HepG2 (cell line): ENCODE measurements at regions not wholly inside any gene's neighbourhood (a gene's known extent, or its start where the extent isn't known, plus 50 kb on each side); places are given as distances from the start of the nearest gene placed in this dataset.

Source experiments
- ATAC-seq: fragments of 200-7000 bp; cut with Tn5 transposase; 3 replicates; pipeline ENCODE4 v1.9.1; 2020; ENCODE audit warnings: mild to moderate bottlenecking, moderate library complexity
- BruUV-seq: library from RNA; stranded (reverse); fragments of 400-500 nt; replicated peaks from 2 replicates; lab custom pipeline; 2021; lab: Mats Ljungman, UMichigan
- CTCF ChIA-PET: fragments of 300-600 bp; formaldehyde crosslinking; extraction: SDS; loops from one replicate; lab custom pipeline; 2021; ENCODE audit warnings: low total read pairs, inconsistent platforms, low intra/inter-chr PET ratio; lab: Yijun Ruan, JAX
- POLR2A ChIA-PET: fragments of 350-600 bp; sonication (Branson Sonifier 250); formaldehyde crosslinking; loops from one replicate; lab custom pipeline; 2020; ENCODE audit warnings: antibody characterized with exemption, inconsistent platforms; lab: Yijun Ruan, JAX
- DNase-seq: peaks from one replicate; pipeline ENCODE4 v3.0.0-alpha.2; 2015; ENCODE audit warnings: low spot score
- FAIRE-seq: peaks from 3 replicates; lab custom pipeline; 2011; peaks lifted over from hg19 to GRCh38; lab: Jason Lieb, UNC
- H2AFZ ChIP-seq: one replicate; pipeline ENCODE4 v1.6.1; 2011; ENCODE audit warnings: low read length, inconsistent platforms
- H3K27ac ChIP-seq: fragments of 300-600 bp; 3 replicates; pipeline ENCODE4 v1.8.0; 2011; ENCODE audit warnings: mixed run types, mild to moderate bottlenecking, mixed read lengths, low read length, inconsistent platforms; ENCODE audit not compliant: insufficient read depth; ENCODE audit errors: extremely low read length
- H3K27me3 ChIP-seq, 2 experiments: fragments of 200-600 bp in 1 of 2; 2 replicates in 1 of 2; 3 replicates in 1 of 2; pipeline versions ENCODE4 v1.6.0 to v1.8.0; 2011; ENCODE audit warnings: low read length in 2 of 2, mild to moderate bottlenecking in 2 of 2, moderate library complexity in 2 of 2, inconsistent platforms in 1 of 2; ENCODE audit not compliant: insufficient read depth in 2 of 2, control insufficient read depth in 1 of 2
- H3K36me3 ChIP-seq, 2 experiments: fragments of 200-600 bp in 1 of 2; replicated peaks in 1 of 2; 2 replicates in 1 of 2; 3 replicates in 1 of 2; pipeline versions ENCODE4 v1.5.1 to v1.8.0; 2011; ENCODE audit warnings: low read length in 2 of 2, inconsistent platforms in 1 of 2; ENCODE audit not compliant: insufficient read depth in 2 of 2, control insufficient read depth in 1 of 2
- H3K4me1 ChIP-seq: 2 replicates; pipeline ENCODE4 v1.5.1; 2012; ENCODE audit warnings: low read length, inconsistent platforms; ENCODE audit not compliant: insufficient read depth
- H3K4me2 ChIP-seq: 2 replicates; pipeline ENCODE4 v1.6.0; 2011; ENCODE audit warnings: low read depth, low read length, inconsistent platforms
- H3K4me3 ChIP-seq, 3 experiments: fragments of 200-600 bp in 1 of 3; sonication (generic), shearing (Covaris generic) in 1 of 3; replicated peaks in 1 of 3; 2 replicates each; pipeline ENCODE4 v1.5.1; 2011 to 2016; ENCODE audit warnings: low read length in 3 of 3, inconsistent platforms in 2 of 3, low read depth in 2 of 3, mild to moderate bottlenecking in 2 of 3, control low read depth in 1 of 3, mixed read lengths in 1 of 3; ENCODE audit not compliant: insufficient read depth in 1 of 3
- H3K79me2 ChIP-seq: one replicate; pipeline ENCODE4 v1.6.1; 2011; ENCODE audit warnings: low read length, inconsistent platforms; ENCODE audit not compliant: insufficient read depth
- H3K9ac ChIP-seq: 2 replicates; pipeline ENCODE4 v1.6.0; 2011; ENCODE audit warnings: mild to moderate bottlenecking, low read depth, low read length, inconsistent platforms; ENCODE audit not compliant: insufficient read depth
- H3K9me3 ChIP-seq: 2 replicates; pipeline ENCODE4 v1.5.1; 2012; ENCODE audit warnings: mild to moderate bottlenecking, low read length
- H4K20me1 ChIP-seq: 2 replicates; pipeline ENCODE4 v1.6.0; 2011; ENCODE audit warnings: inconsistent platforms, mild to moderate bottlenecking, low read length, moderate library complexity; ENCODE audit not compliant: insufficient read depth
- HDAC1 ChIP-seq: sonication (generic); formaldehyde crosslinking; IDR thresholded peaks from 2 replicates; pipeline ENCODE4 v1.5.1; 2020; ENCODE audit warnings: mild to moderate bottlenecking, missing genetic modification reagents
- HNRNPL ChIP-seq: fragments of 200-400 bp; formaldehyde crosslinking; IDR thresholded peaks from 2 replicates; pipeline ENCODE4 v1.6.1; 2017; ENCODE audit warnings: mild to moderate bottlenecking, low read depth, low read length
- KDM5A ChIP-seq: fragments of 200-600 bp; sonication (generic); IDR thresholded peaks from 2 replicates; pipeline ENCODE4 v1.7.0; 2018; ENCODE audit warnings: antibody characterized with exemption, mild to moderate bottlenecking, low read length, borderline replicate concordance
- REL ChIP-seq: sonication (generic); formaldehyde crosslinking; conservative IDR thresholded peaks from 2 replicates; pipeline ENCODE4 v1.8.0; 2022; ENCODE audit warnings: mild to moderate bottlenecking, missing genetic modification reagents, moderate library complexity
- ZNF550 ChIP-seq: sonication (generic); formaldehyde crosslinking; IDR thresholded peaks from 2 replicates; pipeline ENCODE4 v1.4.0; 2020; ENCODE audit warnings: mild to moderate bottlenecking, missing genetic modification reagents, borderline replicate concordance
- ZNF629 ChIP-seq: sonication (generic); formaldehyde crosslinking; conservative IDR thresholded peaks from 2 replicates; pipeline ENCODE4 v1.5.0; 2020; ENCODE audit warnings: missing genetic modification reagents
- WGBS: methylation state at CpG from one replicate; pipeline ENCODE4 v1.1.6; 2017; ENCODE audit warnings: low lambda C conversion rate; 5-methylcytosine and 5-hydroxymethylcytosine counted together
- in situ Hi-C: cut with HindIII; loops from 2 replicates; pipeline ENCODE4 v1.10.0; 2017; ENCODE audit warnings: low pct_unique_long_range_greater_than_20kb; ENCODE audit not compliant: extremely low pct_ligation_motif_present
- intact Hi-C: fragments of 100-400 bp; cut with micrococcal nuclease; formaldehyde crosslinking; loops from one replicate; pipeline ENCODE4 v1.10.0; 2022; ENCODE audit not compliant: unreplicated experiment
- TF ChIP-seq, protein P1 (sequence below): sonication (generic); formaldehyde crosslinking; IDR thresholded peaks from 2 replicates; pipeline ENCODE4 v1.4.0; 2020; ENCODE audit warnings: missing genetic modification reagents
- TF ChIP-seq, protein P2 (sequence below): sonication (generic); formaldehyde crosslinking; IDR thresholded peaks from 2 replicates; pipeline ENCODE4 v1.8.1; 2022; ENCODE audit warnings: low read depth, mild to moderate bottlenecking, missing genetic modification reagents

DNA sequence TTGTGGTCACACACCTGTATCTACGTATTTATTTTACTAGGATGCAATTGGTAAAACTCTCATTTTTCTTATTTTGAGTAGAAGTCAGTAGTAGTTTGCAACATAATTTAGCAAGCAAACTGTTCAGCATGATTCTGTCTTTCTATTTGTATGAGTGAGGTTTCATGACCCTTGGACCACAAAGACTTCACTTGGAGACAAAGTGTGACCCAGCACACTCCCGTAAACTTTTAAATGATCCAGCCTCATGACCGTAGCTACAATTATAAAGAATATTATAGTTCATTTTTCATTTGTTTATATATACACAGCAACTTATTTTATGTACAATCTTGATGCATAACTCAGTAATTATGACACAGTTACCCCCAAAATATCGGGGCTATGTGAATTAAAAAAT is 86.5 kb downstream of the ERCC5 start:
- Histone ChIP-seq H3K4me3 (no peak overlapping the region), H3K27ac (no peak overlapping the region), H3K9ac (no peak overlapping the region), H3K36me3 (no peaks in the 10 kb centered on the region), H3K79me2 (no peaks in the 10 kb centered on the region), H3K9me3 (no peaks in the 10 kb centered on the region), H3K4me2 (no peak overlapping the region), H3K27me3 (no peaks in the 10 kb centered on the region; a peak in 1 of 5 replicates), H4K20me1 (no peaks in the 10 kb centered on the region), H3K4me1 (no peaks in the 10 kb centered on the region), H2AFZ (no peak overlapping the region)
- DNase-seq (no peak), ATAC-seq (no peak), FAIRE-seq (no peak)
- in situ Hi-C loops (no loop called here), intact Hi-C loops (no loop called here)
- CTCF ChIA-PET = no interaction called here
- POLR2A ChIA-PET = no interaction called here
- TF ChIP-seq ZNF550 (CRISPR knock-in tag) = no peak
- BruUV-seq = no TSS peak
- under 1% methylated on average over 4 of the region's 4 CpGs for WGBS

DNA sequence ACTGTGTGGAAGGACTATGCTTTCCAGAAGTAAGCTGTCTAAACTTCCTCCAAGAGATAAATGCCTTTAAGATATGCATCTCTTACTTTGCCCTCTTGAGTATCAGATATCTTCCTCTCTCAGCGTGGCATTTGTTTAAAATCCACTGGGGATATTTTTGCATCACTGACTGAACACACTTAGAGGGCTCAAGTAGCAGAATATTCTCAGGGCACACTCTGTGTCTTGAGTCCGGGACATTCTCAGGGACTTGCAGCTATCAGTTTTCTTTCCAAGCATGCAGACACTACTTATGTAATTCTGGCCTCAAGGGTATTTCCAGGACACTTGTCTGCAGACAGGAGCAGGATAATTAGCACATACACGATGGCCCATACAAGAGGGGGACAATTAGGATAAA is 84.7 kb downstream of the ERCC5 start:
- no peak overlapping the region for H3K4me2 ChIP-seq
- no peaks in the 10 kb centered on the region for H3K79me2 ChIP-seq
- H3K9ac ChIP-seq = no peak overlapping the region
- POLR2A ChIA-PET = no interaction called here
- CTCF ChIA-PET = no interaction called here
- H4K20me1 ChIP-seq = no peaks in the 10 kb centered on the region
- no peaks in the 10 kb centered on the region for H3K4me1 ChIP-seq
- no peak for TF ChIP-seq ZNF629 (CRISPR knock-in tag)
- TF ChIP-seq HDAC1 (CRISPR knock-in tag) = no peak
- TF ChIP-seq REL (CRISPR knock-in tag) = no peak
- TF ChIP-seq, protein P1, sequence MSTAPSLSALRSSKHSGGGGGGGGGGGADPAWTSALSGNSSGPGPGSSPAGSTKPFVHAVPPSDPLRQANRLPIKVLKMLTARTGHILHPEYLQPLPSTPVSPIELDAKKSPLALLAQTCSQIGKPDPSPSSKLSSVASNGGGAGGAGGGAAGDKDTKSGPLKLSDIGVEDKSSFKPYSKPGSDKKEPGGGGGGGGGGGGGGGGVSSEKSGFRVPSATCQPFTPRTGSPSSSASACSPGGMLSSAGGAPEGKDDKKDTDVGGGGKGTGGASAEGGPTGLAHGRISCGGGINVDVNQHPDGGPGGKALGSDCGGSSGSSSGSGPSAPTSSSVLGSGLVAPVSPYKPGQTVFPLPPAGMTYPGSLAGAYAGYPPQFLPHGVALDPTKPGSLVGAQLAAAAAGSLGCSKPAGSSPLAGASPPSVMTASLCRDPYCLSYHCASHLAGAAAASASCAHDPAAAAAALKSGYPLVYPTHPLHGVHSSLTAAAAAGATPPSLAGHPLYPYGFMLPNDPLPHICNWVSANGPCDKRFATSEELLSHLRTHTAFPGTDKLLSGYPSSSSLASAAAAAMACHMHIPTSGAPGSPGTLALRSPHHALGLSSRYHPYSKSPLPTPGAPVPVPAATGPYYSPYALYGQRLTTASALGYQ (CRISPR knock-in tag) = no peak
- no peak for TF ChIP-seq KDM5A
- TF ChIP-seq HNRNPL = no peak
- TF ChIP-seq, protein P2, sequence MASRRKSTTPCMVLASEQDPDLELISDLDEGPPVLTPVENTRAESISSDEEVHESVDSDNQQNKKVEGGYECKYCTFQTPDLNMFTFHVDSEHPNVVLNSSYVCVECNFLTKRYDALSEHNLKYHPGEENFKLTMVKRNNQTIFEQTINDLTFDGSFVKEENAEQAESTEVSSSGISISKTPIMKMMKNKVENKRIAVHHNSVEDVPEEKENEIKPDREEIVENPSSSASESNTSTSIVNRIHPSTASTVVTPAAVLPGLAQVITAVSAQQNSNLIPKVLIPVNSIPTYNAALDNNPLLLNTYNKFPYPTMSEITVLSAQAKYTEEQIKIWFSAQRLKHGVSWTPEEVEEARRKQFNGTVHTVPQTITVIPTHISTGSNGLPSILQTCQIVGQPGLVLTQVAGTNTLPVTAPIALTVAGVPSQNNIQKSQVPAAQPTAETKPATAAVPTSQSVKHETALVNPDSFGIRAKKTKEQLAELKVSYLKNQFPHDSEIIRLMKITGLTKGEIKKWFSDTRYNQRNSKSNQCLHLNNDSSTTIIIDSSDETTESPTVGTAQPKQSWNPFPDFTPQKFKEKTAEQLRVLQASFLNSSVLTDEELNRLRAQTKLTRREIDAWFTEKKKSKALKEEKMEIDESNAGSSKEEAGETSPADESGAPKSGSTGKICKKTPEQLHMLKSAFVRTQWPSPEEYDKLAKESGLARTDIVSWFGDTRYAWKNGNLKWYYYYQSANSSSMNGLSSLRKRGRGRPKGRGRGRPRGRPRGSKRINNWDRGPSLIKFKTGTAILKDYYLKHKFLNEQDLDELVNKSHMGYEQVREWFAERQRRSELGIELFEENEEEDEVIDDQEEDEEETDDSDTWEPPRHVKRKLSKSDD = no peak
- H2AFZ ChIP-seq = no peak overlapping the region
- no peaks in the 10 kb centered on the region for H3K9me3 ChIP-seq
- no TSS peak for BruUV-seq
- in situ Hi-C loops (no loop called here), intact Hi-C loops (no loop called here)
- H3K27me3 ChIP-seq = no peaks in the 10 kb centered on the region; a peak in 1 of 5 replicates
- WGBS = 16% methylated on average over 3 of the region's 3 CpGs
- H3K36me3 ChIP-seq = no peaks in the 10 kb centered on the region
- FAIRE-seq (no peak), DNase-seq (no peak), ATAC-seq (no peak)
- H3K27ac ChIP-seq = no peak overlapping the region
- H3K4me3 ChIP-seq = no peak overlapping the region
